Retinal pigment epithelial cell (primary cell): ENCODE measurements at regions not wholly inside any gene's neighbourhood (a gene's known extent, or its start where the extent isn't known, plus 50 kb on each side); places are given as distances from the start of the nearest gene placed in this dataset.

ENCODE experiments used
- DNase-seq: peaks from one replicate; pipeline ENCODE4 v3.0.0-alpha.2; 2010; ENCODE audit warnings: low read depth
- H3K4me3 ChIP-seq: 2 replicates; pipeline ENCODE4 v1.5.1; 2011; ENCODE audit warnings: mild to moderate bottlenecking, low read length, control low read depth, moderate library complexity
- TF ChIP-seq, protein P1 (sequence below): conservative IDR thresholded peaks from 2 replicates; pipeline ENCODE4 v1.5.1; 2011; ENCODE audit warnings: low read depth, low read length, control low read depth, inconsistent platforms

DNA sequence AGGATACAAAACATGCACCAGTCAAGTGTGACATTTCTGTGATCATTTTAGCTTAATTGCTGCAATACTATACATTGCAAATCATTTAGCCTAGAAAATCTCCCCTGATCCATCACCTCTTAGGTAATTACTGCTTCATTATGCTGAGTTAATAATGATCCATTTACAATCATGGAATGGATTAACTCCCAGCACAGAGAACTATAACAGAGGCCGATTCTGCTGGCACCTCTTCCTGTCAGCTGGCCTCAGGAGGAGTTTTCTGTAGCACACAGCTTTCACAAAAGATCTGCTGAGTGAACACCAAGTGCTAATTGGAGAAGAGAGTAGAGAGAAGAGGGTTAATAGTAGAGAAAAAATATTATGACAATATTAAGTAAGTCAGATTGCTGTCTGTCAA is 591.8 kb upstream of the KIRREL3 start:
- H3K4me3 ChIP-seq, result no peak overlapping the region
- TF ChIP-seq, protein P1, sequence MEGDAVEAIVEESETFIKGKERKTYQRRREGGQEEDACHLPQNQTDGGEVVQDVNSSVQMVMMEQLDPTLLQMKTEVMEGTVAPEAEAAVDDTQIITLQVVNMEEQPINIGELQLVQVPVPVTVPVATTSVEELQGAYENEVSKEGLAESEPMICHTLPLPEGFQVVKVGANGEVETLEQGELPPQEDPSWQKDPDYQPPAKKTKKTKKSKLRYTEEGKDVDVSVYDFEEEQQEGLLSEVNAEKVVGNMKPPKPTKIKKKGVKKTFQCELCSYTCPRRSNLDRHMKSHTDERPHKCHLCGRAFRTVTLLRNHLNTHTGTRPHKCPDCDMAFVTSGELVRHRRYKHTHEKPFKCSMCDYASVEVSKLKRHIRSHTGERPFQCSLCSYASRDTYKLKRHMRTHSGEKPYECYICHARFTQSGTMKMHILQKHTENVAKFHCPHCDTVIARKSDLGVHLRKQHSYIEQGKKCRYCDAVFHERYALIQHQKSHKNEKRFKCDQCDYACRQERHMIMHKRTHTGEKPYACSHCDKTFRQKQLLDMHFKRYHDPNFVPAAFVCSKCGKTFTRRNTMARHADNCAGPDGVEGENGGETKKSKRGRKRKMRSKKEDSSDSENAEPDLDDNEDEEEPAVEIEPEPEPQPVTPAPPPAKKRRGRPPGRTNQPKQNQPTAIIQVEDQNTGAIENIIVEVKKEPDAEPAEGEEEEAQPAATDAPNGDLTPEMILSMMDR, result no peak
- DNase-seq, result no peak

DNA sequence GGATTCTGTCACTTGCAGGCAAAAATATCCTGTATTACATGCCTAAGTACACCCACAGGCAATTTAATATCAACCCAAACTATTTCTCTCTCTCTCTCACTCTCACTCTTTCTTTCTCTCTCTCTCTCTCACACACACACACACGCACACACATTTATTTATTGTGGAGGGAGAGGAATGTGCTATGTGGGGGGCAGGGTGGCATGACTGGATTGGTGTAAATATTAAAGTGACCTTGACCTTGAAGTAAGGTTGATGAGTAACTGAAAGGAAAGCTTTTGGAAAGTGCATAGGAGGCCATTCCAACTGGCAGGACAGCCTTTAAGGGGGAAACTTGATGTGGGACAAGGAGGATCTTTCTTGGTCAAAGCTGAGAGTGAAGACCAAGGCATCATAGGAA is 589.7 kb upstream of the KIRREL3 start:
- DNase-seq, result no peak
- no peak overlapping the region for H3K4me3 ChIP-seq
- TF ChIP-seq, protein P1, result no peak

DNA sequence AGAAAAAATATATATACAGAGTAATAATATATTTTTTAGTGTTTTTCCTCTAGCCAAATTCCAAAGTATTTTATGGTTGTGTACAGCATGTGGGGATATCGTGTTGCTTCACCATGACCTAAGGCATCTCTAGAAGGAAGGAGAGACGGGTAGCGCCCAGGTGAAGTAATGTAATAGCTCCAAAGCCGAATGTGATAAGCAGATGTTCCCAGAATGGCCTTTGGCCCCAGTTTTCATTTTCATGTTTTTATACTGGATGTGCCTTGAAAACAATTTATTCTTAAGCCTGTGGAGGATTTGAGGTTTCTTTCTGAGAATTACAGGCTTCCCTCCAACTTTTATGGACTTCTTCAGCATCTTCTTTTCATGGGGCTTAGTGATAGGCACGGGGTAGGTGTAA is 587.9 kb upstream of the KIRREL3 start:
- no peak overlapping the region for H3K4me3 ChIP-seq
- TF ChIP-seq, protein P1, result no peak
- DNase-seq, result no peak

GRCh38 chr11:127587511-127587910 is 586.9 kb upstream of the KIRREL3 start:
- no peak for DNase-seq
- no peak overlapping the region for H3K4me3 ChIP-seq
- TF ChIP-seq, protein P1, result no peak

- TF ChIP-seq, protein P1, result no peak
- H3K4me3 ChIP-seq, result no peak overlapping the region
- no peak for DNase-seq
These were observed 575.6 kb upstream of the KIRREL3 start for GRCh38 chr11:127576210-127576609.

DNA sequence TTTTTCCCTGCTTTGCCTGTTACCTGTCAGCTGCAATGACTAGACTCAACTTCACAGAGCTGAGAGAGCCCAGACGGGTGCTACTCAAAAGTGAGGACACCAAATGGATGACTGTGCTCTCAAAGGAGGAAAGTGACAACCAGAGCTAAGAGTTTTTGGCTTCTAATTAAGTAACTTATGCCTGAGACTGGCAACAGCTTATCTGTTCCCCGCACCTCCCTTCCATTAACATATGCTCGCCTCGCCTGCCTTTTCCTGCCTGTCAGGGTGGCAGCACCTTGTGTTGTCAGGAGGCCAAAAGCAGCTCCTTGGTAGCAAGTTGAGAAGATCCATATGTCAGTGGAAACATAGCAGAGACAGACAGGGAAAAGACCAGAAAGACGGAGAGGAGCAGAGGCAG is 573.9 kb upstream of the KIRREL3 start:
- TF ChIP-seq, protein P1, result no peak

GRCh38 chr11:127568891-127569290 is 568.3 kb upstream of the KIRREL3 start:
- TF ChIP-seq, protein P1, result no peak
- DNase-seq, result no peak
- no peak overlapping the region for H3K4me3 ChIP-seq

More for the DNA sequence above, 573.9 kb upstream of the KIRREL3 start:
- DNase-seq, result no peak
- H3K4me3 ChIP-seq, result no peak overlapping the region
